ENCODE measurements at regions not wholly inside any gene's neighbourhood (a gene's known extent, or its start where the extent isn't known, plus 50 kb on each side); places are given as distances from the start of the nearest gene placed in this dataset.
"Not testable (repeated sequence)": the region's sequence is repeated elsewhere in the genome, so short reads cannot be mapped to it uniquely, and the experiment has no call there.

DNA sequence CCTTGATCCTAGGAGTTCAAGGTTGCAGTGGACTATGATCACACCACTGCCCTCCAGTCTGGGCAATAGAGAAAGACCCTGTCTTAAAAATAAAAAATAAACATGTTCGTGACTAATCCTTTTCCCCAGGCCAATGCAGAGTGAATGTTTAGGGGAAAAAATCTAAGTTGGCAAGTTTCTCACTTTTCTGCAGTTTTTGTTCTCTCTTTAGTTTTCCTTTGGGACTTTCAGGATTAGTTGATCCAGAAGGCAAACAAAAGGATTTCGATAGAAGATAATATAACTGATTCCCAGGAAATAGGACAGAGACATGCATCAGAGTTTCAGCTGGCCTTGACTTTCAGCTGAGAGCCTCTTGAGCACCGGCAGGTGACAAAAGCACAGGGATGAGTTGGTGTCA is 53.3 kb downstream of the SOD2 start:
- Histone ChIP-seq H3K4me3 (no peak overlapping the region), H3K9me3 (no peaks in the 10 kb centered on the region), H3K4me1 (no peaks in the 10 kb centered on the region), H3K36me3 (no peaks in the 10 kb centered on the region), H3K27ac (no peak overlapping the region), H3K27me3 (no peaks in the 10 kb centered on the region)
- in situ Hi-C loops (cut with MboI; ENCODE audit: low pct_ligation_motif_present in 1 of 4, low pct_unique_long_range_greater_than_20kb in 1 of 4, low sequenced_read_pairs in 3 of 4): loop anchor here in 2 of 4 donors (10.0 kb wide), 1 partner anchor 465 kb away; no protein-coding TSS in a partner anchor
- WGBS, 2 donors (ENCODE audit: low coverage in 1 of 2): 73 to 93% methylated on average over 3 of the region's 3 CpGs
- TF ChIP-seq EP300 (IDR thresholded peaks at IDR 0.05; ENCODE audit: low read depth): no peak
- TF ChIP-seq, protein P1, sequence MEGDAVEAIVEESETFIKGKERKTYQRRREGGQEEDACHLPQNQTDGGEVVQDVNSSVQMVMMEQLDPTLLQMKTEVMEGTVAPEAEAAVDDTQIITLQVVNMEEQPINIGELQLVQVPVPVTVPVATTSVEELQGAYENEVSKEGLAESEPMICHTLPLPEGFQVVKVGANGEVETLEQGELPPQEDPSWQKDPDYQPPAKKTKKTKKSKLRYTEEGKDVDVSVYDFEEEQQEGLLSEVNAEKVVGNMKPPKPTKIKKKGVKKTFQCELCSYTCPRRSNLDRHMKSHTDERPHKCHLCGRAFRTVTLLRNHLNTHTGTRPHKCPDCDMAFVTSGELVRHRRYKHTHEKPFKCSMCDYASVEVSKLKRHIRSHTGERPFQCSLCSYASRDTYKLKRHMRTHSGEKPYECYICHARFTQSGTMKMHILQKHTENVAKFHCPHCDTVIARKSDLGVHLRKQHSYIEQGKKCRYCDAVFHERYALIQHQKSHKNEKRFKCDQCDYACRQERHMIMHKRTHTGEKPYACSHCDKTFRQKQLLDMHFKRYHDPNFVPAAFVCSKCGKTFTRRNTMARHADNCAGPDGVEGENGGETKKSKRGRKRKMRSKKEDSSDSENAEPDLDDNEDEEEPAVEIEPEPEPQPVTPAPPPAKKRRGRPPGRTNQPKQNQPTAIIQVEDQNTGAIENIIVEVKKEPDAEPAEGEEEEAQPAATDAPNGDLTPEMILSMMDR (IDR thresholded peaks at IDR 0.05): no peak
- no peak for TF ChIP-seq POLR2AphosphoS5 (IDR thresholded peaks at IDR 0.05)
- no peak for TF ChIP-seq POLR2A (IDR thresholded peaks at IDR 0.05)
- DNase-seq: no peak
- intact Hi-C loops (cut with DNase I; ENCODE audit: low total_unique reads): no loop called here

GRCh38 chr6:159633196-159633595 is 59.8 kb downstream of the SOD2 start:
- no peaks in the 10 kb centered on the region for H3K9me3 ChIP-seq
- TF ChIP-seq, protein P1 (IDR thresholded peaks at IDR 0.05): no peak
- TF ChIP-seq EP300 (IDR thresholded peaks at IDR 0.05; ENCODE audit: low read depth) (no peak), POLR2AphosphoS5 (IDR thresholded peaks at IDR 0.05) (no peak), POLR2A (IDR thresholded peaks at IDR 0.05) (no peak)
- DNase-seq: no peak
- 82 to 83% methylated on average over 5 of the region's 5 CpGs for WGBS, 2 donors (ENCODE audit: low coverage in 1 of 2)
- H3K4me3 ChIP-seq: no peak overlapping the region
- H3K27me3 ChIP-seq: no peaks in the 10 kb centered on the region
- no peaks in the 10 kb centered on the region for H3K36me3 ChIP-seq
- no peak overlapping the region for H3K27ac ChIP-seq
- no peaks in the 10 kb centered on the region for H3K4me1 ChIP-seq
- in situ Hi-C loops (cut with MboI; ENCODE audit: low pct_ligation_motif_present in 1 of 4, low pct_unique_long_range_greater_than_20kb in 1 of 4, low sequenced_read_pairs in 3 of 4) (no loop called here), intact Hi-C loops (cut with DNase I; ENCODE audit: low total_unique reads) (no loop called here)

DNA sequence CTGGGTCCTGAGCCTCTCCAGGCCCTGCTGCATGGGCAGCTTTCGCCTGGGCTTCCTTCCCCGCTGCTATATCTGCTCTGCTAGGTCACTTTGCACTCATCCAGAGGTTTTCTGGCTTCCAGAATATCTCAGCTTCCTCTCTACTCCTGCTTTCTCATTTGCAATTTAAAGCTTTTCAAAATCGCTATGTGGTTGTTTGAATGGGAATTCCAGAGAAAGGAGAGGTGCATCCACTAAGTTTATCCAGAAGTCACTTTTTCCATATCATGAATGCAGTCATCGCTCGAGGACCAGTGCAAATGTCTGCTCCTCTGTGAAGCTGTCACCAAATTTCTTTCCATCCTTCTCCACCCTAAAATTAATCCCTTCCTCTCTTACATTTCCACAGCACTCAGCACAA is 61.2 kb downstream of the SOD2 start:
- Histone ChIP-seq H3K4me3 (no peak overlapping the region), H3K27ac (no peak overlapping the region), H3K4me1 (no peaks in the 10 kb centered on the region), H3K27me3 (no peaks in the 10 kb centered on the region), H3K9me3 (no peaks in the 10 kb centered on the region), H3K36me3 (no peaks in the 10 kb centered on the region)
- intact Hi-C loops (cut with DNase I; ENCODE audit: low total_unique reads): no loop called here
- WGBS, 2 donors (ENCODE audit: low coverage in 1 of 2): 91 to 92% methylated on average over 5 of the region's 5 CpGs
- in situ Hi-C loops (cut with MboI; ENCODE audit: low pct_ligation_motif_present in 1 of 4, low pct_unique_long_range_greater_than_20kb in 1 of 4, low sequenced_read_pairs in 3 of 4): no loop called here
- DNase-seq: no peak
- TF ChIP-seq POLR2A (IDR thresholded peaks at IDR 0.05): no peak
- TF ChIP-seq EP300 (IDR thresholded peaks at IDR 0.05; ENCODE audit: low read depth): no peak
- TF ChIP-seq, protein P1 (IDR thresholded peaks at IDR 0.05): no peak
- no peak for TF ChIP-seq POLR2AphosphoS5 (IDR thresholded peaks at IDR 0.05)

GRCh38 chr6:159627939-159628338 is 65.1 kb downstream of the SOD2 start:
- H3K36me3 ChIP-seq: no peaks in the 10 kb centered on the region
- no peak for DNase-seq
- H3K27ac ChIP-seq: no peak overlapping the region
- 87 to 91% methylated on average over 2 of the region's 2 CpGs for WGBS, 2 donors (ENCODE audit: low coverage in 1 of 2)
- no peak overlapping the region for H3K4me3 ChIP-seq
- no peak for TF ChIP-seq POLR2A (IDR thresholded peaks at IDR 0.05)
- no peaks in the 10 kb centered on the region for H3K4me1 ChIP-seq
- H3K9me3 ChIP-seq: no peaks in the 10 kb centered on the region
- no peaks in the 10 kb centered on the region for H3K27me3 ChIP-seq
- intact Hi-C loops (cut with DNase I; ENCODE audit: low total_unique reads): no loop called here
- in situ Hi-C loops (cut with MboI; ENCODE audit: low pct_ligation_motif_present in 1 of 4, low pct_unique_long_range_greater_than_20kb in 1 of 4, low sequenced_read_pairs in 3 of 4): no loop called here

DNA sequence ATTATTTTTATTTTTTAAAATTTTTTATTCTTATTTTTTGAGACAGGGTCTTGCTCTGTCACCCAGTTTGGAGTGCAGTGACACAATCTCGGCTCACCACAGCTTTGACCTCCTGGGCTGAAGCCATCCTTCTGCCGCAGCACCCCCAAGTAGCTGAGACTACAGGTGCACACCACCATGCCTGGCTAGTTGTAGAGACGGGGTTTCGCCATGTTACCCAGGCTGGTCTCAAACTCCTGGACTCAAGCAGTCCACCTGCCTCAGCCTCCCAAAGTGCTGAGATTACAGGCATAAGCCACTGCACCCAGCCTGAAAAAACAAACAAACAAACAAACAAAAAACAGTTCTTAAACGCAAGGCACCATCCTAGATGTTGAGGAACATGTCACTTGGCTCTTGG is 66.5 kb downstream of the SOD2 start:
- H3K27me3 ChIP-seq; in situ Hi-C loops (cut with MboI; ENCODE audit: low pct_ligation_motif_present in 1 of 4, low pct_unique_long_range_greater_than_20kb in 1 of 4, low sequenced_read_pairs in 3 of 4); H3K4me3 ChIP-seq; DNase-seq; H3K9me3 ChIP-seq; H3K4me1 ChIP-seq; H3K27ac ChIP-seq; intact Hi-C loops (cut with DNase I; ENCODE audit: low total_unique reads); H3K36me3 ChIP-seq: not testable (repeated sequence)
- WGBS, 2 donors (ENCODE audit: low coverage in 1 of 2): 71 to 94% methylated on average over 3 to 5 of the region's 5 CpGs

Data from transverse colon (tissue), 4 donors.